CD8-positive, alpha-beta memory T cell (primary cell): ENCODE measurements at regions not wholly inside any gene's neighbourhood (a gene's known extent, or its start where the extent isn't known, plus 50 kb on each side); places are given as distances from the start of the nearest gene placed in this dataset.
"Not testable (repeated sequence)": the region's sequence is repeated elsewhere in the genome, so short reads cannot be mapped to it uniquely, and the experiment has no call there.

Experiments
- CTCF ChIA-PET: fragments of 350-600 bp; sonication (Branson Sonifier 250); formaldehyde crosslinking; loops from one replicate; lab custom pipeline; 2021; ENCODE audit warnings: antibody characterized with exemption; lab: Charles Lee
- POLR2A ChIA-PET: fragments of 350-600 bp; sonication (Branson Sonifier 250); formaldehyde crosslinking; loops from one replicate; lab custom pipeline; 2021; ENCODE audit warnings: antibody characterized with exemption; lab: Charles Lee
- DNase-seq, 5 donors: peaks; one replicate each; pipeline versions ENCODE4 v3.0.0 to v3.0.0-alpha.2; 2020 to 2022; ENCODE audit warnings: mixed read lengths in 1 of 5
- H3K27ac ChIP-seq: one replicate; pipeline ENCODE4 v1.7.0; 2013; ENCODE audit warnings: low read depth, mild to moderate bottlenecking, low read length, moderate library complexity
- H3K27me3 ChIP-seq: 2 replicates; pipeline ENCODE4 v1.7.0; 2013; ENCODE audit warnings: low read length, mild to moderate bottlenecking; ENCODE audit not compliant: insufficient read depth, poor library complexity, severe bottlenecking
- H3K36me3 ChIP-seq: 2 replicates; pipeline ENCODE4 v1.7.0; 2013; ENCODE audit warnings: mild to moderate bottlenecking, low read length, moderate library complexity; ENCODE audit not compliant: insufficient read depth
- H3K4me1 ChIP-seq: 2 replicates; pipeline ENCODE4 v1.7.0; 2013; ENCODE audit warnings: mild to moderate bottlenecking, low read length, moderate library complexity; ENCODE audit not compliant: insufficient read depth
- H3K4me3 ChIP-seq: 2 replicates; pipeline ENCODE4 v1.7.0; 2013; ENCODE audit warnings: mild to moderate bottlenecking, low read length
- H3K9me3 ChIP-seq: 2 replicates; pipeline ENCODE4 v1.7.0; 2013; ENCODE audit warnings: mild to moderate bottlenecking, low read length
- H3K27ac Mint-ChIP-seq, 8 donors: one replicate each; pipeline ENCODE4 v1.8.0; 2020 to 2021; ENCODE audit warnings: mixed read lengths in 8 of 8, mild to moderate bottlenecking in 6 of 8, inconsistent platforms in 3 of 8, moderate library complexity in 3 of 8
- H3K27me3 Mint-ChIP-seq, 2 donors: one replicate each; pipeline ENCODE4 v1.8.0; 2020 to 2021; ENCODE audit warnings: mixed read lengths in 2 of 2, mild to moderate bottlenecking in 1 of 2, moderate library complexity in 1 of 2
- H3K36me3 Mint-ChIP-seq, 3 donors: one replicate each; pipeline ENCODE4 v1.8.0; 2020 to 2021; ENCODE audit warnings: mixed read lengths in 3 of 3, inconsistent platforms in 1 of 3, mild to moderate bottlenecking in 1 of 3
- H3K4me1 Mint-ChIP-seq, 3 donors: one replicate each; pipeline ENCODE4 v1.8.0; 2020 to 2021; ENCODE audit warnings: mixed read lengths in 3 of 3, inconsistent platforms in 1 of 3, mild to moderate bottlenecking in 1 of 3
- H3K4me3 Mint-ChIP-seq, 7 donors: one replicate each; pipeline ENCODE4 v1.8.0; 2020 to 2021; ENCODE audit warnings: mixed read lengths in 7 of 7, mild to moderate bottlenecking in 6 of 7, moderate library complexity in 4 of 7, inconsistent platforms in 2 of 7
- H3K9me3 Mint-ChIP-seq, 5 donors: one replicate each; pipeline ENCODE4 v1.8.0; 2020 to 2022; ENCODE audit warnings: mixed read lengths in 5 of 5, mild to moderate bottlenecking in 3 of 5, moderate library complexity in 2 of 5, inconsistent platforms in 1 of 5

DNA sequence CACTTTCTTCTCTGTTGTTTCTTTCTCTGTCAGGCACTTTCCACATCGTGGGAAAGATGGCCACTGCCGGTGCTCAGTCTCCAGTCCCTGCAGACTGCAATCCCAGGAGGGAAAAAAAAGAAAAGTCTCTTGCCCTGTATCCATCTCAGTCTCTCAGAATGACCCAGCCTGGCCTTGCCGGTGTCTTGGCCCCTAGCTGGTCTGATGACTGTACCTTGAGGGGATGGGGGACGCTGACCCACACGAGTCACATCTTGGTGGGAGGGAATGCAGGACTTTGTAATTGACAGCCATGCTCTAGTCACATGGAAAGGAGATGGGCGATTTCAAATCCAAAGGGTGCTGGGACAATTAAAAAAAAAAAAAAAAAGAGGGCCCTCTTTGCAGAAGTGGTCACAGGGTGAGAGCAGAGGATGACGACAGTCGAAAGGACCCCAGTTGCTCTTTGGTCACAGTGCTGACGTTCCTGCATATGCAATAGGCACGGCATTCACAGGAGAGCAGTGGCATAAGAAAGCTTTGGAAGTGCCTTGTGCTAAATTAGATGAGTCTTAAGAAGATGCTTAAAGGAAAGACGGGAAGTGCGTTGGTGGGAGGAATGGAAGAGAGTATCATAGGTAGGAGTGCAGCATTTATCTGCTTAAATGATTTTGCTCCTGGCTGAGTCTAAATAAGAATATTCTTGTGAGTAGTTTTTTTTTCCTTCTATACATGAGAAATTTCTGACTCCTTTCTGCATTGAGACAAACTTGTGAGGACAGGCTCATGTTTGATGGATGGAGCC, 63.9 kb upstream of the AKAP12 start:
- Histone ChIP-seq H3K4me3 (no peak overlapping the region), H3K9me3 (no peaks in the 10 kb centered on the region), H3K4me1 (no peaks in the 10 kb centered on the region), H3K27me3 (peaks cover 4% of the 10 kb centered on the region), H3K36me3 (no peaks in the 10 kb centered on the region), H3K27ac (no peak overlapping the region)
- DNase-seq: no peak
- POLR2A ChIA-PET: no interaction called here
- Mint-ChIP-seq H3K4me1 (no peaks in the 10 kb centered on the region), H3K27me3 (peaks cover 11 to 35% of the 10 kb centered on the region in 2 donors), H3K36me3 (no peaks in the 10 kb centered on the region), H3K9me3 (no peaks in the 10 kb centered on the region), H3K4me3 (no peak overlapping the region), H3K27ac (no peak overlapping the region)
- CTCF ChIA-PET: no interaction called here

- Histone ChIP-seq H3K27me3 (peaks cover 4% of the 10 kb centered on the region), H3K9me3 (no peaks in the 10 kb centered on the region), H3K36me3 (no peaks in the 10 kb centered on the region), H3K4me1 (no peaks in the 10 kb centered on the region), H3K27ac (no peak overlapping the region), H3K4me3 (no peak overlapping the region)
- Mint-ChIP-seq H3K36me3 (no peaks in the 10 kb centered on the region), H3K9me3 (no peaks in the 10 kb centered on the region), H3K27me3 (peaks cover 11 to 35% of the 10 kb centered on the region in 2 donors), H3K4me3 (no peak overlapping the region), H3K27ac (no peak overlapping the region), H3K4me1 (no peaks in the 10 kb centered on the region)
- DNase-seq: no peak
- POLR2A ChIA-PET: no interaction called here
- CTCF ChIA-PET: no interaction called here
These were observed 62.6 kb upstream of the AKAP12 start for GRCh38 chr6:151176911-151177770.

GRCh38 chr6:151178373-151178772, 61.4 kb upstream of the AKAP12 start:
- peaks cover 0 to 3% (median 0%) of the 10 kb centered on the region in 5 donors for H3K9me3 Mint-ChIP-seq
- CTCF ChIA-PET: no interaction called here
- peaks cover 11 to 35% of the 10 kb centered on the region in 2 donors for H3K27me3 Mint-ChIP-seq
- Histone ChIP-seq H3K4me3 (no peak overlapping the region), H3K27ac (no peak overlapping the region), H3K27me3 (peaks cover 4% of the 10 kb centered on the region), H3K4me1 (no peaks in the 10 kb centered on the region), H3K36me3 (no peaks in the 10 kb centered on the region), H3K9me3 (no peaks in the 10 kb centered on the region)
- no peak overlapping the region for H3K4me3 Mint-ChIP-seq
- no peak for DNase-seq
- H3K27ac Mint-ChIP-seq: no peak overlapping the region
- no peaks in the 10 kb centered on the region for H3K4me1 Mint-ChIP-seq
- POLR2A ChIA-PET: no interaction called here
- H3K36me3 Mint-ChIP-seq: no peaks in the 10 kb centered on the region

DNA sequence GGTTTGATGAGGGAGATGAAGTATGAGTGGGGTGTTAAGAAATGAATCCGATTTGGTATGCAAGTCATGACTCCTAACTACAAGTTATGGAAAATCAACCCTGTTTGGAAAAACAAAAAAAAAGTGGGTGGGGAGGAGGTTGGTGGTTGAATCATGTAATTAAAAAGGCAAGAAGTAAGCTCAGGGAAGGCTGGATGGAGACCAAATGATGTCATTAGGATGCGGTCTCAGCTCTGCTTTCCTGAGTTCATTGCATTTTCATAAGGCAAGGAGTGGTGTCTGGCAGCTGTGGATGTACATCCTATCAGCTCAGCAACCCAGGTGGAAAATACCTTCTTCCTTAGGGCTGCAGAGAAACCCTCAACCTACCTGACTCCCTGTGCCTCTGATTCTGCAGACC, 60.4 kb upstream of the AKAP12 start:
- ChIA-PET POLR2A (no interaction called here), CTCF (interaction anchor here (1.4 kb wide), 1 partner anchor 52 kb away, joined by 3 read pairs; no protein-coding TSS in a partner anchor)
- Histone ChIP-seq H3K36me3 (no peaks in the 10 kb centered on the region), H3K27ac (no peak overlapping the region), H3K9me3 (no peaks in the 10 kb centered on the region), H3K4me1 (no peaks in the 10 kb centered on the region), H3K4me3 (no peak overlapping the region), H3K27me3 (peaks cover 4% of the 10 kb centered on the region)
- Mint-ChIP-seq H3K4me3 (no peak overlapping the region), H3K36me3 (no peaks in the 10 kb centered on the region), H3K27me3 (peaks cover 15 to 35% of the 10 kb centered on the region in 2 donors), H3K27ac (peak overlapping the region in 1 of 8 donors; percentile 48), H3K4me1 (no peaks in the 10 kb centered on the region), H3K9me3 (peaks cover 0 to 6% (median 1%) of the 10 kb centered on the region in 5 donors)
- DNase-seq: no peak

- ChIA-PET POLR2A (interaction anchor here (0.6 kb wide), 1 partner anchor 1348 kb away, joined by 3 read pairs; no protein-coding TSS in a partner anchor), CTCF (interaction anchor here (1.4 kb wide), 1 partner anchor 51 kb away, joined by 3 read pairs; no protein-coding TSS in a partner anchor)
- Histone ChIP-seq H3K4me3 (no peak overlapping the region), H3K4me1 (no peaks in the 10 kb centered on the region), H3K9me3 (no peaks in the 10 kb centered on the region), H3K27me3 (peaks cover 4% of the 10 kb centered on the region), H3K27ac (no peak overlapping the region), H3K36me3 (no peaks in the 10 kb centered on the region)
- Mint-ChIP-seq H3K27ac (no peak overlapping the region), H3K4me3 (no peak overlapping the region), H3K36me3 (no peaks in the 10 kb centered on the region), H3K27me3 (peaks cover 15 to 30% of the 10 kb centered on the region in 2 donors), H3K9me3 (peaks cover 0 to 6% (median 1%) of the 10 kb centered on the region in 5 donors), H3K4me1 (no peaks in the 10 kb centered on the region)
- no peak for DNase-seq
These were observed 59.3 kb upstream of the AKAP12 start for GRCh38 chr6:151180330-151181048.

- Histone ChIP-seq H3K4me3 (no peak overlapping the region), H3K27me3 (peaks cover 4% of the 10 kb centered on the region), H3K9me3 (no peaks in the 10 kb centered on the region), H3K4me1 (no peaks in the 10 kb centered on the region), H3K36me3 (no peaks in the 10 kb centered on the region), H3K27ac (no peak overlapping the region)
- H3K4me1 Mint-ChIP-seq: no peaks in the 10 kb centered on the region
- POLR2A ChIA-PET: no interaction called here
- no peak for DNase-seq
- H3K9me3 Mint-ChIP-seq: peaks cover 0 to 6% (median 1%) of the 10 kb centered on the region in 5 donors
- CTCF ChIA-PET: no interaction called here
- H3K4me3 Mint-ChIP-seq: no peak overlapping the region
- peaks cover 11 to 24% of the 10 kb centered on the region in 2 donors for H3K27me3 Mint-ChIP-seq
- no peaks in the 10 kb centered on the region for H3K36me3 Mint-ChIP-seq
- H3K27ac Mint-ChIP-seq: no peak overlapping the region
These were observed 57.9 kb upstream of the AKAP12 start for GRCh38 chr6:151181706-151182363.

DNA sequence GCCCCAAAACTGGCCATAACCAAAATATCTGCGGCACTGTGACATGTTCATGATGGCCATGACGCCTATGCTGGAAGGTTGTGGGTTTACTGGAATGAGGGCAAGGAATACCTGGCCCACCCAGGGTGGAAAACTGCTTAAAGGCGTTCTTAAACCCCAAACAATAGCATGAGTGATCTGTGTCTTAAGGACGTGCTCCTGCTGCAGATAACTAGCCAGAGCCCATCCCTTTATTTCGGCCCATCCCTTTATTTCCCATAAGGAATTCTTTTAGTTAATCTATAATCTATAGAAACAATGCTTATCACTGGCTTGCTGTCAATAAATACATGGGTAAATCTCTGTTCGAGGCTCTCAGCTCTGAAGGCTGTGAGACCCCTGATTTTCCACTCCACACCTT, 56.8 kb upstream of the AKAP12 start:
- H3K9me3 Mint-ChIP-seq, H3K27ac ChIP-seq, H3K4me3 ChIP-seq, H3K36me3 ChIP-seq, H3K27ac Mint-ChIP-seq, H3K36me3 Mint-ChIP-seq, H3K9me3 ChIP-seq, CTCF ChIA-PET, POLR2A ChIA-PET, DNase-seq, H3K4me1 ChIP-seq, H3K27me3 ChIP-seq, H3K4me1 Mint-ChIP-seq, H3K4me3 Mint-ChIP-seq: not testable (repeated sequence)
- peaks cover 8 to 20% of the 10 kb centered on the region in 2 donors for H3K27me3 Mint-ChIP-seq
